ENCODE measurements at regions not wholly inside any gene's neighbourhood (a gene's known extent, or its start where the extent isn't known, plus 50 kb on each side); places are given as distances from the start of the nearest gene placed in this dataset.

- TF ChIP-seq, protein P1, sequence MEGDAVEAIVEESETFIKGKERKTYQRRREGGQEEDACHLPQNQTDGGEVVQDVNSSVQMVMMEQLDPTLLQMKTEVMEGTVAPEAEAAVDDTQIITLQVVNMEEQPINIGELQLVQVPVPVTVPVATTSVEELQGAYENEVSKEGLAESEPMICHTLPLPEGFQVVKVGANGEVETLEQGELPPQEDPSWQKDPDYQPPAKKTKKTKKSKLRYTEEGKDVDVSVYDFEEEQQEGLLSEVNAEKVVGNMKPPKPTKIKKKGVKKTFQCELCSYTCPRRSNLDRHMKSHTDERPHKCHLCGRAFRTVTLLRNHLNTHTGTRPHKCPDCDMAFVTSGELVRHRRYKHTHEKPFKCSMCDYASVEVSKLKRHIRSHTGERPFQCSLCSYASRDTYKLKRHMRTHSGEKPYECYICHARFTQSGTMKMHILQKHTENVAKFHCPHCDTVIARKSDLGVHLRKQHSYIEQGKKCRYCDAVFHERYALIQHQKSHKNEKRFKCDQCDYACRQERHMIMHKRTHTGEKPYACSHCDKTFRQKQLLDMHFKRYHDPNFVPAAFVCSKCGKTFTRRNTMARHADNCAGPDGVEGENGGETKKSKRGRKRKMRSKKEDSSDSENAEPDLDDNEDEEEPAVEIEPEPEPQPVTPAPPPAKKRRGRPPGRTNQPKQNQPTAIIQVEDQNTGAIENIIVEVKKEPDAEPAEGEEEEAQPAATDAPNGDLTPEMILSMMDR (conservative IDR thresholded peaks at IDR 0.05 in 1 of 2, IDR thresholded peaks at IDR 0.05 in 1 of 2; ENCODE audit: extremely low read depth in 1 of 2, insufficient read depth in 1 of 2, low read depth in 1 of 2, low read length in 2 of 2): no peak
- TF ChIP-seq EZH2 (IDR thresholded peaks at IDR 0.05; ENCODE audit: borderline replicate concordance, low read length): no peak
These were observed 414.2 kb upstream of the LCORL start for GRCh38 chr4:18435781-18436180.
